GM12891 (cell line): ENCODE measurements at regions not wholly inside any gene's neighbourhood (a gene's known extent, or its start where the extent isn't known, plus 50 kb on each side); places are given as distances from the start of the nearest gene placed in this dataset.

Experiments used
- DNase-seq: peaks from one replicate; pipeline ENCODE4 v3.0.0; 2011; ENCODE audit warnings: low spot score; ENCODE audit not compliant: insufficient read length
- FAIRE-seq: peaks from 2 replicates; lab custom pipeline; 2011; peaks lifted over from hg19 to GRCh38; lab: Jason Lieb, UNC
- PAX5 ChIP-seq: IDR thresholded peaks from 2 replicates; pipeline ENCODE4 v1.6.1; 2011; ENCODE audit warnings: low read length, moderate library complexity, mild to moderate bottlenecking; ENCODE audit not compliant: insufficient read depth, severe bottlenecking
- POLR2A ChIP-seq: IDR thresholded peaks from 2 replicates; pipeline ENCODE4 v1.6.1; 2011; ENCODE audit warnings: low read depth, low read length, control low read depth
- POLR2AphosphoS5 ChIP-seq: IDR thresholded peaks from 2 replicates; pipeline ENCODE4 v1.6.1; 2011; ENCODE audit warnings: low read depth, low read length, control low read depth
- POU2F2 ChIP-seq: IDR thresholded peaks from 2 replicates; pipeline ENCODE4 v1.6.1; 2011; ENCODE audit warnings: low read depth, mild to moderate bottlenecking, control low read depth, low read length, moderate library complexity
- SPI1 ChIP-seq: IDR thresholded peaks from 2 replicates; pipeline ENCODE4 v1.6.1; 2011; ENCODE audit warnings: low read depth, low read length, control low read depth
- TAF1 ChIP-seq: IDR thresholded peaks from 2 replicates; pipeline ENCODE4 v1.6.1; 2011; ENCODE audit warnings: low read depth, low read length, control low read depth

DNA sequence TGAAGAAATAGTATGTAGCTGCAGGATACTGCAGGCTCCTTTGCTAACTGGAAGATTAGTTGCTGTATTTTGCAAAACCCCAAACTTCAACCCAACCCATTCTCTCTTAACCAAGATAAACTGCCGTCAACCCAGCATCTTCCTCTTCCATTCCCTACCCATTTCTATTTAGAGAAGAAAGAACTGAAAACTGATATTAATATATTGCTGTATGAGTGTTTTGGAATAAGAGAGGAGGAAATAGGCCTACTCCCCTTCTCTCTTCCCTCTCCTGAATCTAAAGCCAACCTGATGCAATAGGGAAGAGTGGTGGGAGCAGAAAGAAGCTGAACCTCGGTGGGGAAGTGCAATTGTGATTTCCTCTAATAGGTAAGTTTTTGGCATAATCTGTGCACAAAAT, 83.7 kb downstream of the TMEM215 start:
- DNase-seq (no peak), FAIRE-seq (no peak)
- TF ChIP-seq POU2F2 (no peak), SPI1 (no peak), POLR2AphosphoS5 (no peak), PAX5 (no peak), POLR2A (no peak), TAF1 (no peak)

DNA sequence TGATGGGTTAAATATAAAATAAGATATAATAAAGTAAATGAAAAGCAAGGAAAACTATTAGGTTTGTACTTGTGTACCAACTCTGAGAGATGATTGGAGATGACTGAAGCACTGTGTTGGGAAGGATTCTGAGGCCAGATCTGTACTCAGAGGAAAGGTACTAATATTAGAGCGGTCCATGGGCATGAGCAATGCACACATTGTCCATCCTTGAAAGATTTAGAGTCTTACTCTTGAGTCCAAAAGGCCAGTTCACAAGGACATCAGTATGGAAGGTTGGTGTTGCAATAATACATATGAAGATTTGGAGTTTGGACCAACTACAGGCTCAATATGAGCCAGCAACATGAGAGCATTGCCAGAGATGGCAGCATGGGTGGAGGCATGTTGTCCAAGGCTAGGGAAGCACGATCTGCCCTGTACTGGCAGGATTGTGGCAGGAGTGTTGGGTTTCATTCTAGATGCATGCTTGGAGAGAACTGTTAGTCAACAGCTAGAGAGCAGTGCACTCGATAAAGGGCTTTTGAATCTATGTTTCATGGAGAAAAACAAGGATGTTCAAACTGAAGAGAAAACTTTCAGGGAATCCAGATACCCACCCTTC, 84.4 kb downstream of the TMEM215 start:
- FAIRE-seq: no peak
- TF ChIP-seq PAX5 (no peak), POLR2A (no peak), SPI1 (no peak), POLR2AphosphoS5 (no peak), POU2F2 (no peak), TAF1 (no peak)
- no peak for DNase-seq

DNA sequence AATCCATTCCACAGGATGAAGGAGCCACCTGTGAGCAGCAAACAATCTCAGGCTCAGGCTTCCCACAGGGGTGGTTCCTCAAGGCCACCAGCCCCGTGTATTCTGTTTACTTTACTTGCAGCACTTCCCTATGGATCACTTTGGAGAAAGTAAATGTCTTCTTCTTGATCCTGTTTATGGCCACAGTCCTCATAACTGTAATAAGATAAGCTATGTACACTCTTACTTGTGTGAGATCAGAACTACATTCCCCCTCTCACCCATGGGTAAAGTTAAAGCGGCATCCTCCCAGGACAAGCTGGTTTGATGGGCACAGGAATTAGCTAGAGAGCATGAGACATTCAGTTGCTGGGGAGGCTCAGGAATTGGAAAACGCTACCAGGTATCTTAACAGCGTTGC, 86.1 kb downstream of the TMEM215 start:
- no peak for DNase-seq
- TF ChIP-seq TAF1 (no peak), POLR2AphosphoS5 (no peak), POLR2A (no peak), SPI1 (no peak), PAX5 (no peak), POU2F2 (no peak)
- no peak for FAIRE-seq

DNA sequence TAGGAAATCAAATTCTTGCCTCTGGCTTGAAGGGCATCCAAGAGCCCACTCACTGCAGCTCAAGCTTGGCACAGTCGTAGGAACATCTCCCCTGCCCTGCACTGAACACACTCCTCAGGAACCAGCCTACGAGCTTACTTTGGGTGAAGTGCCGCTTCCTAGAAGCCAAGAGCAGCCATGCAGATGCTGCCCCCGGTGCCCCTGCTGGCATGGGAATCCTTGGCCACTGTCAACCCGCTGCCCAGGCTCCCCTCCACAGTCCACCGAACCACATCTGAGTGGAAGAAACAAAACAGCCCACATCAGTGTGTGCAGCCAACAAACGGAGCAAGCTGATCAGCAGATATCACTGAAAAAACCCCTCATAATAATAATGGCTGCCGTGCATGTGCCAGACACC, 89.8 kb downstream of the TMEM215 start:
- TF ChIP-seq POLR2A (no peak), SPI1 (no peak), POU2F2 (no peak), PAX5 (no peak), TAF1 (no peak), POLR2AphosphoS5 (no peak)
- FAIRE-seq: no peak
- DNase-seq: no peak

DNA sequence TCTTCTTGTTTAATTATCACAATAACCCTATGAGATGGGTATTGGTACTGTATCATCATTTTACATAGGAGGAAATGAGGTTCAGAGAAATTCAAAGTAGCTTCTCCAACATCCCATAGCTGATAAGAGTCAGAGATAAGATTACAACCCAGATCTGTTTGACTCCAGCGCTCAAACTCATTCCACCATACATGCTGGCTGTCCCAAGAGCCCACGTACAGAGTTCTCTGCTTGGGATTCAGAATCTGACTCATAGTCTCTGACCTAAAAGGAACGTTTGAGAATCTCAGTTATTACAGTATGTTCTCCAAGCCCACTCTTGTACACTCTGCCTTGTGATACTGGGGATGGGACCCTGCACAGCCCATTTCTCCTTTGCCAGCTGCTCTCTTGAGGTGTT, 90.2 kb downstream of the TMEM215 start:
- no peak for TF ChIP-seq PAX5
- TF ChIP-seq SPI1: no peak
- TF ChIP-seq POLR2AphosphoS5: no peak
- TF ChIP-seq POLR2A: no peak
- no peak for TF ChIP-seq POU2F2
- TF ChIP-seq TAF1: no peak
- DNase-seq: no peak
- no peak for FAIRE-seq

DNA sequence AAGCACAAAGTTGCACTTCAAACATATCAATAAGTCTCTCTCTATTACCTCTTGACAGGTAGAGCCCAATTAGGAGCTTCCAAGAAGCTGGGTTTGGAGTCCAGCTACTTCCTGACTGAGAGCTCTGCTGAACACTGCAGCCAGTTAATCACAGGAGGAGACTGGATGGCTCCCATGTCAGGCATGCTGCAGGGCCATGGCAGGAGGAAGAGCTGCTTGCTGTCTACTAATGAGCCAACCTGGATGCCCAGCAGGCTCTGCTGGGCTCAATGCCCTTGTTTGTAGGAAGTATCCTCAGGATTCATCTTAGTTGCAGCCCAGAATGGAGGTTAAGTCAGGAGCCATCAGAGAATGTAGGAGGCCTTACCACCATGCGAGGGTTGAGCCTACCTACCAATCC, 91.9 kb downstream of the TMEM215 start:
- no peak for TF ChIP-seq POLR2A
- no peak for TF ChIP-seq POLR2AphosphoS5
- no peak for TF ChIP-seq SPI1
- TF ChIP-seq PAX5: no peak
- no peak for TF ChIP-seq POU2F2
- TF ChIP-seq TAF1: no peak
- no peak for FAIRE-seq
- DNase-seq: no peak

DNA sequence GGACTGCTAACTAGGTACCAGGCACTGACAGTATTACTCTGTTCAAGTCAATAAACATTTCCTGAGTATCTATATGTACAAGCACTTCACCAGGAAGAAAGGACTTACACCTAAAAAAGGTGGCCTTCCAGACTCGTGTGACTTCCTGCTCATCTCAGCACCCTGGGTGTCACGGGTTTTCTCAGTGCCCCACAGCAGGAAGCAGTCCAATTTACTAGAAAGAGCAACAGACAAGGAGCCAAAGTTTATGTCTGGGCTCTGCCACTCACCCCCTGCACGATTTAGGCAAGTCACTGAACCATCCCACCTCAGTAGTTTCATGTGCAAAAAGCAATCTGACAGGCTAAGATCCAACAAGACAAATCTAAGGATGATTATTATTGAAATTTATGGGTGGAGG, 92.4 kb downstream of the TMEM215 start:
- no peak for DNase-seq
- FAIRE-seq: no peak
- TF ChIP-seq PAX5 (no peak), POLR2A (no peak), SPI1 (no peak), POLR2AphosphoS5 (no peak), POU2F2 (no peak), TAF1 (no peak)

DNA sequence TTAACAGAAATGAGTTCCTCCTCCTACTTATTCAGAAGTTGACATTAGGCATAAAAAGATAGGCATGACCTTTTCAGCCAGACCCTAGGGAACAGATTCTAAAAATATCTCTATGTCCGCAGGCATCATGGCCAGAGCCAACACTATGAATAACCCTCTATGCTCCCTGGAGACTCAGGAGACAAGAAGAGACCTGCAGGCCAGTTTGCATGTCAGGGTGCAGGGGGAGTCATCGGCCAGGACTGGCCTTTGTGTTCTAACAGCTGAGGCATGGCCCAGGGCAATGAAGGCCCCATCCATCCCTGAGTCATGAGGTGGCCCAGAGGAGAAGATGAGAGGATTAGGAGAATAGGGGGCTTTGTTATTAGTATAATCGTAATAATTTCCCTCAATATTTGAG, 93.8 kb downstream of the TMEM215 start:
- DNase-seq (no peak), FAIRE-seq (no peak)
- TF ChIP-seq TAF1: no peak
- TF ChIP-seq POLR2A: no peak
- TF ChIP-seq POLR2AphosphoS5: no peak
- TF ChIP-seq PAX5: no peak
- no peak for TF ChIP-seq POU2F2
- no peak for TF ChIP-seq SPI1

DNA sequence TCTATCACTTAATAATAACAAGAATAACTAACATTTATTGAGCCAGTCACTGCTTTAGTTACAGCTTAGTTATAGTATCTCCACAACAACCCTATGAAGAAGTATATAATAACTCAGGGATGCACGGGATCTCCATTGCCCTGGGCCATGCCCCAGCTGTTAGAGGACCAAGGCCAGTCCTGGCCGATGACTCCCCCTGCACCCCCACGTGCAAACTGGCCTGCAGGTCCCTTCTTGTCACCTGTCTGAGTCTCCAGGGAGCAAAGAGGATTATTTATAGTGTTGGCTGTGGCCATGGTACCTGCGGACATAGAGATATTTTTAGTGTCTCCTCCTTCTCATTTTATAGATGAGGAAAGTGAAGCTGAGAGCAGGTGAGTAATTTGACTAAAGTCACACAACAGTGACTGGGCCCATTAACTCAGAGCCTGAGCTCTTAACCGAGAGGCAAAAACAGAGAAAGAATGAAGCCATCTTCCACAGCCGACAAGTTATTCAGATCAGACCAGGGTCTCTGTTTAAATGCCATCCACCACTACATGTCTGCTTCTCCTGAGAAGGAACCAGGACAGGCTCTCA, 94.4 kb downstream of the TMEM215 start:
- FAIRE-seq: no peak
- DNase-seq: no peak
- TF ChIP-seq POLR2AphosphoS5 (no peak), SPI1 (no peak), POU2F2 (no peak), TAF1 (no peak), POLR2A (no peak), PAX5 (no peak)

DNA sequence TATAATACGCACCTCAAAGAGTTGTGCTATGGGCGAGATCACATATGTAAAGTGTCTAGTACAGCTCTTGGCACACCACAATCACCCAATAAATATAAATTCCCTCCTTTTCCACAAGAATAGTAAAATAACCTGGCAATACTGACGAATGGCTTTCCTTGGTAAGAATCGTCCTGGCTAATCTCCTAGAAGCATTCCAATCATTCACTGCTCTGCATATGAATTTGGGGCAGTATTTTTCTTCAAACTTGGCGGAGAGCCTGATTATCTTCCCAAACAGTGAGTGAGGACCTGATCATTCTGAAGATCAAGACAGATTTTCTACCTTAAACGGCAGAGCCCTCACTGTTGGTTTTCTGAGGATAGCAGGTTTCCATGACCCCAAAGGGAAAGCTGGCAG, 96.0 kb downstream of the TMEM215 start:
- FAIRE-seq (no peak), DNase-seq (no peak)
- TF ChIP-seq POU2F2: no peak
- TF ChIP-seq POLR2AphosphoS5: no peak
- no peak for TF ChIP-seq TAF1
- no peak for TF ChIP-seq PAX5
- no peak for TF ChIP-seq SPI1
- no peak for TF ChIP-seq POLR2A
